ENCODE measurements at regions not wholly inside any gene's neighbourhood (a gene's known extent, or its start where the extent isn't known, plus 50 kb on each side); places are given as distances from the start of the nearest gene placed in this dataset.

DNA sequence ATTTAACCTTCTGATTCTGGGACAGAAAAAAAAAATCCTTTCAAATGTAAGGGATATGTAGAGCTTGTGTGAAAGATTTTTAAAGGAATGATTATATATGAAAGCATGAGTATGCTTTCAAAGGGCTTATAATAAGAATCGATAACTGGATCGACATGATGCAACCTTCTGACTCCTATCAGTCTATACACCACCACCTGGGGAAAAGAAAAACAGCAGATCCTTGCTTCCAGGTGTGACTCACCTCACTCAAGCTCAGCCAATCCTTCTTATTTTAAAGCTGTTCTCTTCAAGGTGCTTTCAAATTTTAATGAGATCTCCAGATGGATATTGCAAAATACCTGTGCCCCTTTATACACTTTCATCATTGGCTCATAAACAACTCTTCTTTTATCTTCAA lies 102.1 kb upstream of the EDNRA start:
- TF ChIP-seq MYC (IDR thresholded peaks at IDR 0.05; ENCODE audit: low read depth, low read length) (no peak), MAX (IDR thresholded peaks at IDR 0.05; ENCODE audit: low read depth, low read length) (no peak), POLR2A (IDR thresholded peaks at IDR 0.05; ENCODE audit: extremely low read depth, insufficient read length) (no peak)
- TF ChIP-seq, protein P1, sequence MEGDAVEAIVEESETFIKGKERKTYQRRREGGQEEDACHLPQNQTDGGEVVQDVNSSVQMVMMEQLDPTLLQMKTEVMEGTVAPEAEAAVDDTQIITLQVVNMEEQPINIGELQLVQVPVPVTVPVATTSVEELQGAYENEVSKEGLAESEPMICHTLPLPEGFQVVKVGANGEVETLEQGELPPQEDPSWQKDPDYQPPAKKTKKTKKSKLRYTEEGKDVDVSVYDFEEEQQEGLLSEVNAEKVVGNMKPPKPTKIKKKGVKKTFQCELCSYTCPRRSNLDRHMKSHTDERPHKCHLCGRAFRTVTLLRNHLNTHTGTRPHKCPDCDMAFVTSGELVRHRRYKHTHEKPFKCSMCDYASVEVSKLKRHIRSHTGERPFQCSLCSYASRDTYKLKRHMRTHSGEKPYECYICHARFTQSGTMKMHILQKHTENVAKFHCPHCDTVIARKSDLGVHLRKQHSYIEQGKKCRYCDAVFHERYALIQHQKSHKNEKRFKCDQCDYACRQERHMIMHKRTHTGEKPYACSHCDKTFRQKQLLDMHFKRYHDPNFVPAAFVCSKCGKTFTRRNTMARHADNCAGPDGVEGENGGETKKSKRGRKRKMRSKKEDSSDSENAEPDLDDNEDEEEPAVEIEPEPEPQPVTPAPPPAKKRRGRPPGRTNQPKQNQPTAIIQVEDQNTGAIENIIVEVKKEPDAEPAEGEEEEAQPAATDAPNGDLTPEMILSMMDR (IDR thresholded peaks at IDR 0.05; ENCODE audit: low read depth, low read length) = no peak
- no peak overlapping the region for H3K4me3 ChIP-seq (ENCODE audit: low read depth, low read length)
- no peak for DNase-seq (ENCODE audit: low read depth)

DNA sequence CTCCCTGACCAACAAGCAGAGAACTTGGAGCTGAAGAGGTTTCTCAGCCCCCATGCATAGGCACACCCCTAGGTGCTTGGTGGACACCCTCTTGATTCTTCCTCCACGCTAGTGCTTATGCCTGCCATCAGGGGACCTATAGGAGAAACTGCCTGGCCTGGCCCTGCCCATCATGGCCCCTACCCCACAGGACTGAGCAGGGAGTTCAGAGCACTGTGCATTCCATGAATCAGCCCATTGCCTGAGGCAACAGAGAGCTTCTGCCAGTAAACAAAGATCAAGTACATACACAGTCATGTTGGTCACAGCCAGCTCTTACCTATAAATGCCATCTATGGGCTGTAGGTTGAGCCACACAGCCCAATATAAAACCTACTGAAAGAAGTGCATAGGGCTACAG lies 99.1 kb upstream of the EDNRA start:
- no peak for DNase-seq (ENCODE audit: low read depth)

DNA sequence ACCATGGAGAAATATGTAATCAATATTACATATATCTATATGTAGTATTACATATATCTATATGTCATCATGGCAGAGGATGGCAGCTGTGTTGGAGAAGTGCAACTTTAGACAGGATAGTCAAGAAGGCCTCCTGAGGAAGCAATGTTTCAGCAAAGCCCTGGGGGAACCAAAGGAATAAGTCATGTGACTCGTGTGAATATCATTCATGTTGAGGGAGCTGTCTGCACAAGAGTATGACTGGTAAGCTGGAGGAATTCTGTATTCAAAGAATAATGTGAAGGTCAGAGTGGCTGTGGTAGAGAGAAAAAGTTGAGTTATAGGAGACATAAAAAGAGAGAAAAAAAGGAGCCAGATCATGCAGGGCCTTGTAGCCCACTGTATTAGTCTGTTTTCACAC lies 92.9 kb upstream of the EDNRA start:
- H3K4me3 ChIP-seq (ENCODE audit: low read depth, low read length) = no peak overlapping the region
- TF ChIP-seq, protein P1 (IDR thresholded peaks at IDR 0.05; ENCODE audit: low read depth, low read length) = no peak
- TF ChIP-seq POLR2A (IDR thresholded peaks at IDR 0.05; ENCODE audit: extremely low read depth, insufficient read length) = no peak
- TF ChIP-seq MAX (IDR thresholded peaks at IDR 0.05; ENCODE audit: low read depth, low read length) = no peak
- TF ChIP-seq MYC (IDR thresholded peaks at IDR 0.05; ENCODE audit: low read depth, low read length) = no peak
- no peak for DNase-seq (ENCODE audit: low read depth)

More for the DNA sequence above, 99.1 kb upstream of the EDNRA start:
- TF ChIP-seq, protein P1 (IDR thresholded peaks at IDR 0.05; ENCODE audit: low read depth, low read length) = no peak
- TF ChIP-seq POLR2A (IDR thresholded peaks at IDR 0.05; ENCODE audit: extremely low read depth, insufficient read length) = no peak
- no peak for TF ChIP-seq MAX (IDR thresholded peaks at IDR 0.05; ENCODE audit: low read depth, low read length)
- TF ChIP-seq MYC (IDR thresholded peaks at IDR 0.05; ENCODE audit: low read depth, low read length) = no peak
- no peak overlapping the region for H3K4me3 ChIP-seq (ENCODE audit: low read depth, low read length)

GRCh38 chr4:147396105-147396504 lies 84.8 kb upstream of the EDNRA start:
- no peak overlapping the region for H3K4me3 ChIP-seq (ENCODE audit: low read depth, low read length)
- no peak for TF ChIP-seq POLR2A (IDR thresholded peaks at IDR 0.05; ENCODE audit: extremely low read depth, insufficient read length)
- TF ChIP-seq MYC (IDR thresholded peaks at IDR 0.05; ENCODE audit: low read depth, low read length) = no peak
- TF ChIP-seq, protein P1 (IDR thresholded peaks at IDR 0.05; ENCODE audit: low read depth, low read length) = no peak
- TF ChIP-seq MAX (IDR thresholded peaks at IDR 0.05; ENCODE audit: low read depth, low read length) = no peak
- no peak for DNase-seq (ENCODE audit: low read depth)

DNA sequence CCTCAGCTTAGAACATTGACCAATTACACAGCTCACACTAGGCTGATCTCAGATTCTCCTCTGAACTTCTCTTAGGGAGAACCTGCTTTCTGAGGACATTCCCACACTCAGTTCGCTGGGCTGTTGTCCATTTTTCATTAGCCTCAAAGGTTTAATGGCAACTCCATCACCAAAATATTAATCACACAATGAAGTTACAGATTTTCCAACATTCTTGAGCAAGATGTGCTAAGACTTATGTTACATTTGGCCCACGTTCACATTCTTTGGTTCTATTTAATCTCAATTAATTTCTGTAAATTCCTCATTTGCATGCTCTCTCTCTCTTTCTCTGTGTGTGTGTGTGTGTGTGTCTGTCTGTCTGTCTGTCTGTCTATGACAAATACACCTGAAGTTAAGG lies 82.3 kb upstream of the EDNRA start:
- no peak for DNase-seq (ENCODE audit: low read depth)
- TF ChIP-seq, protein P1 (IDR thresholded peaks at IDR 0.05; ENCODE audit: low read depth, low read length) = no peak
- TF ChIP-seq MYC (IDR thresholded peaks at IDR 0.05; ENCODE audit: low read depth, low read length) (no peak), POLR2A (IDR thresholded peaks at IDR 0.05; ENCODE audit: extremely low read depth, insufficient read length) (no peak), MAX (IDR thresholded peaks at IDR 0.05; ENCODE audit: low read depth, low read length) (no peak)
- no peak overlapping the region for H3K4me3 ChIP-seq (ENCODE audit: low read depth, low read length)

DNA sequence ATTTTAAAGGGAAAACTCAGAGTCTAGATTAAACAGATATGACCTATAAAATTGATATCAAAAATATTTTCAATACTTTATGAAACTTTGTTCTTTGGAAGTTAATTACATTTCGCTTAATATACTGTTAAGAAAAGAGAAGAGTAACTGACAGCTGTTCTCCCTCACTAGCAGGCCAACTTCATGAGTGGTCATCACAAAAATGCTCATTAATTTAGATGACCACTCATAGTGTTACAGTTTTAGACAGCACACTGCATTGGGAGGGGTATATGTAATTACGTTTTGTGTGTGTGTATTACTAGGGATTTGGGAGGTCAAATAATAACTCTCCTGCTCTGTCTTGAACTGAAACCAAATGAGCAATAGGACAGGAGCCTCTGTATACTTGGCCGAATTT lies 80.2 kb upstream of the EDNRA start:
- no peak overlapping the region for H3K4me3 ChIP-seq (ENCODE audit: low read depth, low read length)
- no peak for TF ChIP-seq MAX (IDR thresholded peaks at IDR 0.05; ENCODE audit: low read depth, low read length)
- TF ChIP-seq, protein P1 (IDR thresholded peaks at IDR 0.05; ENCODE audit: low read depth, low read length) = no peak
- TF ChIP-seq MYC (IDR thresholded peaks at IDR 0.05; ENCODE audit: low read depth, low read length) = no peak
- no peak for TF ChIP-seq POLR2A (IDR thresholded peaks at IDR 0.05; ENCODE audit: extremely low read depth, insufficient read length)
- DNase-seq (ENCODE audit: low read depth) = no peak
